GM21367 (cell line): ENCODE measurements at regions not wholly inside any gene's neighbourhood (a gene's known extent, or its start where the extent isn't known, plus 50 kb on each side); places are given as distances from the start of the nearest gene placed in this dataset.
A peak's percentile ranks its signal among the peaks of the same experiment; 100 is the strongest.
"Not testable (repeated sequence)": the region's sequence is repeated elsewhere in the genome, so short reads cannot be mapped to it uniquely, and the experiment has no call there.

Experiments used
- ATAC-seq: cut with Tn5 transposase; IDR thresholded peaks from one replicate; pipeline ENCODE4 v1.9.1; 2021; ENCODE audit not compliant: unreplicated experiment

DNA sequence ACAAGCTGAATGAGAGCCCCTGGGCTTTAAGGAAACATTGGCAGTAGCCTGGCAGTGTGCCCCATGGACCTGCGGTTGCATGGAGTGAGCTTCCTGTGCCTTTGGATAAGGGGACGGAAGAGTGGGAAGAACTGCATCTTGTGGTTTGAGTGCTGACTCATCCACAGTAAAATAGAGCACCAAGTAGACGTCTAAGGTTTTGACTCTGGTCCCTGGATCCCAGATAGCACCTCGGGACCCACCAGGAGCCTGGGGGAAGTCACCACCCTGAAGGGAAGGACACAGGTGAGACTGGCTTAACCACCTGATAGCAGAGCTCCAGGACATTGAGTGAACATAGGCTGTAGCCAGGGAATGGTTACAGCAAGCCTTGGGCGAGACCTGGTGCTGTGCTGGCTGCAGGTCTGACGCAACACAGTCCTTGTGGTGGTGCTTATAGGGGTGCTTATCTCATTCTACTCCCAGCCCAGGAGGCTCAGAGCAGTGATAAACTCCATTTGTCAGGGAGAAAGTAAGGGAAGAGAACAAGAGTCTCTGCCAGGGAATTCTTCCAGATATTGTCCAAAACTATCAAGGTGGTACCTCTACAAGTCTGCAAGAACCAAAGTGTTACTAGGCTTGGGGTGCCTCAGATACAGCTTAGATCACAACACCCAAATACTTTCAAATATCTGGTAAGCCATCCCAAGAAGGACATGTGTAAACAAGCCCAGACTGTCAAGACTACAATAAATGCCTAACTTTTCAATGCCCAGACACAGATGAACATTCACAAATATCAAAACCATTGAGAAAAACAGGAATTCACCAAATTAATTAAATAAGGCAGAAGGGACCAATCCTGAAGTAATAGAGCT lies 123.6 kb upstream of the TET2 start:
- ATAC-seq, result no peak

- no peak for ATAC-seq
These were observed 123.0 kb upstream of the TET2 start for GRCh38 chr4:105023668-105024055.

DNA sequence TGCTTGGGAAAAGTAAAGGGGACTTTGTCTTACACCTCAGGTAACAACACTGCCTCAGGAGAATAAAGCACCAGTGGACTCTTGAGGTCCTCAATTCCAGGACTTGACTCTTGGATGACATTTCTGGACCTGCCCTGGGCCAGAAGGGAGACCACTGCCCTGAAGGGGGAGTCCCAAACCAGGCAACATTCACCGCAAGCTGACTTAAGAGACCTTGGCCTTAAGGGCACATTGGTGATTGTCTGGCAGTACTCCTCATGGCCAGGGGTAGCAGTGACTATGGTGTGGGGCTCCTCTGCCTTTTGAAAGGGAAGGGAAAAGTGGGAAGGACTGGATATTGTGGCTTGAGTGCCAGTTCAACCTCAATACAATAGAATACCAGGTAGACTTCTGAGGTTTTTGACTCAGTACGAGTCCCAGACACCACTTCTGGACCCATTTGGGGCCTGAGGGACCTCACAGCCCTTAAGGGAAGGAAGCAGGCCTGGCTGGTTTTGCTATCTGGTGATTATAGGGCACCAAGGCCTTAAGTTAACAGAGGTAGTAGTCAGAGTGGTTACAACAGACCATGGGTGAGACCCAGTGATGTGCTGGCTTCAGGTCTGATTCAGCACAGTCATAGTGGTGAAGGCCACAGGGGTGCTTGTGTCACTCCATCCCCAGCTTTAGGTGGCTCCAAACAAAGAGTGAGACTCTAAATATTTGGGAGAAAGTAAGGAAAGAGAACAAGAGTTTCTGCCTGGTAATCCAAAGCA lies 121.2 kb upstream of the TET2 start:
- ATAC-seq, result no peak

DNA sequence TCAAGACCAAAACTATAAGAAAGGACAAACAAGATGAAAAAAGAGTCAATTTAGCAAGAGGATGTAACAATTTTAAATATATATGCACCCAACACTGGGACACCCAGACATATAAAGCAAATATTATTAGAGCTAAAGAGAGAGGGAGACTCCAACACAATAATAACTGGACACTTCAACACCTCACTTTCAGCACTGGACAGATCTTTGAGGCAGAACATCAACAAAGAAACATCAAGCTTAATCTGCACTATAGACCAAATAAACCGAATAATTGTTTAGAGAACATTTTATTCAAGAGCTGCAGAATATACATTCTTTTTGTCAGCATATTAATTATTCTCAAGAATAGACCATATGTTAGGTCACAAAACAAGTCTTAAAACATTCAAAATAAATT lies 109.7 kb upstream of the TET2 start:
- no peak for ATAC-seq

DNA sequence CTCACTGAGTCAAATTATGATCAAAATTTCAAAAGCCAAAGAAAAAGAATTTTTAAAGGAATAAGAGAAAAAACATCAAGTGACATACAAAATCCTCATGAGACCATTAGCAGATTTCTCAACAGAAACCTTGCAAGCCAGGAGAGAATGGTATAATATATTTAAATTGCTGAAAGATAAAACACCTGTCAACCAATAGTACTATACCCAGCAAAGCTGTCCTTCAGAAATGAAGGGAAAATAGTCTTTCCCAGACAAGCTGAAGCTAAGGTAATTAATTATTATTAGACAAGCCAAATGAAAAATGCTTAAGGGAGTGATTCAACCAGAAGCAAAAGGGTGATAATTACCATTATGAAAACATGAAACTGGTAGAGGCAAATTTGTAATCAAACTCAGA lies 104.2 kb upstream of the TET2 start:
- no peak for ATAC-seq

GRCh38 chr4:105050896-105051295 lies 95.8 kb upstream of the TET2 start:
- no peak for ATAC-seq

- no peak for ATAC-seq
These were observed 89.1 kb upstream of the TET2 start for GRCh38 chr4:105057370-105058105.

- ATAC-seq, result no peak
These were observed 88.4 kb upstream of the TET2 start for GRCh38 chr4:105058177-105058812.

DNA sequence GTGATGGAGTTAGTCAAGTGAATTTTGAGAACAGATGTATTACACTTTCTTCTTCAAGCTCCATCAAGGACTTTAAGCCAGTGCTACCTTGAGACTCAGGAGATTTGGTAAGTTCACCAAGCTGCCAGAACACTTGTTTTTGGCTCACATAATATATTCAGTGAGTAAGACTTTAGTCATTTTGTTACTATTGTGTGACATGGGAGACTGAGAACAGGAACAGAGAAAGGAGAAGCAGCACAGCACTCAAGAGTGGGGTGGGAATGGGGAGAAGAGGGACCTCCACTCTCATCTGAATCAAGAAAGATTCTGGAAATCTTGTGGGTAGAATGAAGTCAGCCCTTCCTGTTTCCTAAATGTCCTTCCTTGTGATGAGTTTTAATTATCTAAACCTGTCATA lies 87.3 kb upstream of the TET2 start:
- peak; percentile 21 for ATAC-seq

DNA sequence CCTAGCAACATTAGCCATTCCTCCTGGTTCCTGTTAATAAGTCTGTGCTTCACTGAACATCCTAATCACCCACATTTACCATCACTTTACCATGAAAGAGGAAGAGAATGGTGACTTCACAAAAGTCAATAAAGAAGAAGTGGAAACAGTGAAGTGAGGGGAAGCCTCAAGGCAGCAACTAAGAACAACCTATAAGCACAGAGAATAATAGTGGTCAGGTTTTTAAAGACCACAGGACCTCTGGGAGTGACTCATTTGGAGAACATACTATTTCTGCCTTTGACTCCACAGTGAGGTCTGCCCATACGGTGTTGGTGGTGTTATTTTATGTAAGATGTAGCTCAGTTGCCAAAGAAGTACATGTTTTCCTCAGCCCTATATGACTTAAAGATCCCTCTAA lies 86.0 kb upstream of the TET2 start:
- peak; percentile 88 for ATAC-seq

GRCh38 chr4:105061136-105061696 lies 85.5 kb upstream of the TET2 start:
- peak; percentile 24 for ATAC-seq

GRCh38 chr4:105061731-105062130 lies 84.9 kb upstream of the TET2 start:
- no peak for ATAC-seq

- ATAC-seq, result no peak
These were observed 80.3 kb upstream of the TET2 start for GRCh38 chr4:105066401-105066800.

- no peak for ATAC-seq
These were observed 79.2 kb upstream of the TET2 start for GRCh38 chr4:105067431-105067830.

- ATAC-seq, result no peak
These were observed 78.7 kb upstream of the TET2 start for GRCh38 chr4:105067946-105068345.

DNA sequence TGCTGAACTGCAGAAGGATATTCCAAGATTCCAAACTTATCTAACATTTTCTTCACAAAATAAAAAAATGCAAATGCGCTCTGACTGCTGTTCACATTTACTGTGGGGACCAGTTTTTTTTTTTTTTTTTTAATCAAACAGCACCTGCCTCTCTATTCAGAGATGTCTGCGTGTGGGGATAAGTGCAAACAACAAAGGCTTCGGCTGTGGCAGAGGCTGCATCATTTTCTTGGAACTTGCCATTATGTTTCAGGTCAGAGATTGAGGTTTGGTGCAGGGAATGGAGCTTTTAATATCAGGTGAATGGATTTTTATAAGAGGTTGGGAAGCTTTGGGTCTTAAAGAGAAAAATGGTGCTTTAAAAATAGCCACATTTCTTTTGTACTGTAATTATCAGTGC lies 78.2 kb upstream of the TET2 start:
- no peak for ATAC-seq

GRCh38 chr4:105072095-105072494 lies 74.6 kb upstream of the TET2 start:
- not testable (repeated sequence) for ATAC-seq

DNA sequence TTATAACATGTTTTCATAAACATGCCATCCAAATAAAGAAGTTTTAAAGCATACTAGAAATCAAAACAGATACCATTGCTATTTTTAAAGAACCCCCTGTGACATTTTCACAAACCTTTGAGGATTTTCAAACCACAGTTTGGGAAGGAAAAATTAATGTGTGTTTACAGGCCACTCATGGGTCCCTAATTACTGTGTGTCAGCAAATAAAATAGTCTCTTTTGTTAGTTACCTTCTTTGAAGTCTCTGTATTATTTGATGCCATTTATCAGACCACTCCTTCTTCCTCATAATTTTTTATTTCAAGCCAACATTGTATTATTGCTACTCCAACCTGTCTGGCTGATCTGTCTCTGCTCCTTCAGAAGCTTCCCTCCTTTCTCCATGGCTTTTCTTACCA lies 72.6 kb upstream of the TET2 start:
- ATAC-seq, result no peak

DNA sequence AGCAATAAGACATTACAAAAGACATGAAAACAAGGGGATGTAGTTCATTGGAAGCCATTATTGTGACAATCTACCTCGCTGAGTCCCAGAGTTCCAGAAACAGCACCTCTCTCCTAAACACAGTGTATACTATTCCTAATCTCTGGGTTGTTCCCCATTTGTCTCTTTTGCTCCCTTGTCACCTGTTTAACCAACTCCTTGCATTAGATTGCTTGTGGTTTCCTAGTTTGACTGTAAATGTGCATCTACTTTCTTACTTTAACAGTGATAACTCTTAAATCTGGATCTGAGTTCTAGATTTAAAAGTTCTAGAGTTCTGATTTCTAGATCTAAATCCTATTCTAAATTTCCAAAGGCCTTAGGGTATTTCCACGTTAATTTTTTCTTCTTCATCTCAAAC lies 71.6 kb upstream of the TET2 start:
- no peak for ATAC-seq

DNA sequence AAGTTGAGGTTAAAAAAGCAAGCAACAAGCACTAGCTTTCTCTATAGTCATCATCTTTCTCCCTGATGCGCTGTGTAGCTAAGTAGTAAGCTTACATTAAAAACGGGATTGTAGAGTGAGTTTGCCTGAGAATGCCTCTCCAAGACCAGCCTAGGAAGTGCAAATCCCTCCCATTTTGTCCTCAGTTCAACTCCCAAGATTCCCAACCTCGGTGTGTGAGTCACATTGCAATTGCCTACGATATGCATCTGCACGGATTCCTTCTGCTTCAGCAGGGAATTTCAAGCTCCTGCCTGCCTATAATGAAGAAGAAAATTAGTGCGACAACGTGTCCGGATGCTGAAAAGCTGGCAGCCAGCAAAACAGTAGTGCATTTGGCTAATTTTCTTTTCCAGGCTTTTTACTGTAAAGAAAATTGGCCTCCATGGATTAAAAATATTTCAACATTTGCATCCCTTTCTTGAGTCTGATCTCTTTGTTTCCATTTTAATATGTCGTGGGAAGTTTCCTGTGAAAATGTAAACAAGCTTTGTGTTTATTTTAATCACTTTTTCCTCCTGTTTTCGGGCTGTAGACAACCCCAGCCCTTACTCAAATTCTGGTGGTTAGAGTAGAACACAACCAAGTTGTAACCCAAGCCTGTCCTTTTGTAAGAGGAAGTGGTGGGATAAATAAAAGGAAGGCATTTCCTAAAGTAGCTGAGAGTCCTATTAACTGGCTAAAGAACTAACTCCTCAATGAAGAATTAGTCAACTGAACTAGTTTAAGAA lies 58.4 kb upstream of the TET2 start:
- ATAC-seq, result no peak
